ENCODE measurements at regions not wholly inside any gene's neighbourhood (a gene's known extent, or its start where the extent isn't known, plus 50 kb on each side); places are given as distances from the start of the nearest gene placed in this dataset.

DNA sequence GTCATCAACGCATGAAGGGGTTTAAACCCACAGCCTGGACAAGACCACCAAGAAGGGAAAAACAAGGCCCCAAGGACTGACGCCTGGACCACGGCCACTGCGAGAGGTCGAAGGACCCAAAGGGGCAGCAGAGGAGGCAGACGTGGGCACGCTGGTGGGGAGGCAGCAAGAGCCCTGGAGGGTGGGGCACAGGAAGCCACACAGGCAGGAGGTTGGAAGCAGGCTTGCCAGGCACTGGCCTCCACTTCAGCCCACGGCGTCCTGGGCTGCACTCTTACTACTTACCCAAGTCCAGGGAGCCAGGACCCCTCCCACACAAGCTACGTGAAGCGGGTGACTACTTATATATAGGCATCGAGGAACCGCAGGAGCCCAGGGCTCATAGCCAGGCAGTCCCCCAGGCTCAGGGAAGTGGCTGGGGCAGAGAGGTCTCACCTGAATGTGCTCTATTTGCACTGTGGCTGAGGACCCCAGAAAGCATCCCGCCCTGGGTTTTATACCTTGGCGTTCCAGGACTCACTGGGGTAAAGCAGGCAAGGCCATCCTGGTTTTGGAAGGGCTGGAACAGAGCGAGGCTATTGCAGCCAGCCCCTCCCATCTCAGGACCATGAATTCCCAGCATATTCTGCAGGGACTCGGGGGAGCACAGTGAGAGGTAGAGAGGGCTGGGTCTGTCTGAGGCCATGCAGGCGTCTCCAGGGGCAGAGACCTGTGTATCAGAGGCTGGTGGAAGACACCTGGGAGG, 113.8 kb upstream of the AFDN start:
- no peak overlapping the region for H3K27ac ChIP-seq (ENCODE audit: control insufficient read depth, insufficient read depth, low read length)
- no peaks in the 10 kb centered on the region for H4K20me1 ChIP-seq (ENCODE audit: control insufficient read depth, extremely low read depth, insufficient read depth, low read length)
- dilution Hi-C loops (cut with MboI; ENCODE audit: extremely low pct_ligation_motif_present, low sequenced_read_pairs) = no loop called here
- no peaks in the 10 kb centered on the region for H3K36me3 ChIP-seq (ENCODE audit: control insufficient read depth in 2 of 2, extremely low read depth in 1 of 2, insufficient read depth in 2 of 2, low read length in 2 of 2)
- no peaks in the 10 kb centered on the region for H3K9me1 ChIP-seq (ENCODE audit: control insufficient read depth, extremely low read depth, insufficient read depth, low read length)
- no peak for TF ChIP-seq EZH2 (IDR thresholded peaks at IDR 0.05; ENCODE audit: low read length)
- TF ChIP-seq, protein P1, sequence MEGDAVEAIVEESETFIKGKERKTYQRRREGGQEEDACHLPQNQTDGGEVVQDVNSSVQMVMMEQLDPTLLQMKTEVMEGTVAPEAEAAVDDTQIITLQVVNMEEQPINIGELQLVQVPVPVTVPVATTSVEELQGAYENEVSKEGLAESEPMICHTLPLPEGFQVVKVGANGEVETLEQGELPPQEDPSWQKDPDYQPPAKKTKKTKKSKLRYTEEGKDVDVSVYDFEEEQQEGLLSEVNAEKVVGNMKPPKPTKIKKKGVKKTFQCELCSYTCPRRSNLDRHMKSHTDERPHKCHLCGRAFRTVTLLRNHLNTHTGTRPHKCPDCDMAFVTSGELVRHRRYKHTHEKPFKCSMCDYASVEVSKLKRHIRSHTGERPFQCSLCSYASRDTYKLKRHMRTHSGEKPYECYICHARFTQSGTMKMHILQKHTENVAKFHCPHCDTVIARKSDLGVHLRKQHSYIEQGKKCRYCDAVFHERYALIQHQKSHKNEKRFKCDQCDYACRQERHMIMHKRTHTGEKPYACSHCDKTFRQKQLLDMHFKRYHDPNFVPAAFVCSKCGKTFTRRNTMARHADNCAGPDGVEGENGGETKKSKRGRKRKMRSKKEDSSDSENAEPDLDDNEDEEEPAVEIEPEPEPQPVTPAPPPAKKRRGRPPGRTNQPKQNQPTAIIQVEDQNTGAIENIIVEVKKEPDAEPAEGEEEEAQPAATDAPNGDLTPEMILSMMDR (optimal IDR thresholded peaks at IDR 0.05 in 1 of 3, IDR thresholded peaks at IDR 0.05 in 1 of 3, conservative IDR thresholded peaks at IDR 0.05 in 1 of 3; ENCODE audit: extremely low read depth in 1 of 3, insufficient read depth in 2 of 3, low read length in 3 of 3) = no peak
- DNase-seq (ENCODE audit: low read depth, low spot score) (no peak), FAIRE-seq (no peak)
- H3K4me2 ChIP-seq (ENCODE audit: control insufficient read depth, extremely low read depth, insufficient read depth, low read depth, low read length) = no peak overlapping the region
- no peak overlapping the region for H3K9ac ChIP-seq (ENCODE audit: control insufficient read depth, extremely low read depth, insufficient read depth, low read length)
- H2AFZ ChIP-seq (ENCODE audit: control insufficient read depth, low read length) = no peak overlapping the region
- H3K4me3 ChIP-seq (ENCODE audit: control insufficient read depth in 2 of 3, extremely low read depth in 1 of 3, insufficient read depth in 2 of 3, low read depth in 1 of 3, low read length in 3 of 3) = no peak overlapping the region
- H3K27me3 ChIP-seq (ENCODE audit: control insufficient read depth, extremely low read depth, insufficient read depth, low read length) = no peaks in the 10 kb centered on the region
- H3K4me1 ChIP-seq (ENCODE audit: control insufficient read depth, extremely low read depth, insufficient read depth, low read length) = no peaks in the 10 kb centered on the region
- H3K9me3 ChIP-seq (ENCODE audit: control insufficient read depth, low read depth, low read length) = no peaks in the 10 kb centered on the region
- H3K79me2 ChIP-seq (ENCODE audit: control insufficient read depth, insufficient read depth, low read length) = no peaks in the 10 kb centered on the region

DNA sequence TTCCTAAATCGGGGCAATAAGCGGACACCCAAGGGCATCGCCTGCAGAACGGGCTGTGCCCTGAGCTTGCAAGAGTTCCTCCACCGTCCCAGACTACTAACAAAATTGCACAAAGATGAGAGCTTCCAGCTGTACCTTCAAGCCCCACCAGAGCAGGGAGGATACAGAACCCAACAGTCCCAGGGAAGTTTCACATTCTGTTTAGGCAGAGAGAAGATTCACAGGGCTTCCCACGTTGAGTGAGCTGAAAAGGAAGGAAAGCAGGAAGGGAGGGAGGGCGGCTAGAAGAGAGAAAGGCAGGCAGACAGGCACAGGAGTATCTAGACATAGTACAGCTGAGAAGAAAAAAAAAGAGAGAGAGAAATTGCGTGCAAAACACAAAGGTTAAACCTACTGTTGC, 112.6 kb upstream of the AFDN start:
- no peak overlapping the region for H3K4me3 ChIP-seq (ENCODE audit: control insufficient read depth in 2 of 3, extremely low read depth in 1 of 3, insufficient read depth in 2 of 3, low read depth in 1 of 3, low read length in 3 of 3)
- TF ChIP-seq EZH2 (IDR thresholded peaks at IDR 0.05; ENCODE audit: low read length) = no peak
- TF ChIP-seq, protein P1 (optimal IDR thresholded peaks at IDR 0.05 in 1 of 3, IDR thresholded peaks at IDR 0.05 in 1 of 3, conservative IDR thresholded peaks at IDR 0.05 in 1 of 3; ENCODE audit: extremely low read depth in 1 of 3, insufficient read depth in 2 of 3, low read length in 3 of 3) = no peak
- H4K20me1 ChIP-seq (ENCODE audit: control insufficient read depth, extremely low read depth, insufficient read depth, low read length) = no peaks in the 10 kb centered on the region
- H3K79me2 ChIP-seq (ENCODE audit: control insufficient read depth, insufficient read depth, low read length) = no peaks in the 10 kb centered on the region
- no peaks in the 10 kb centered on the region for H3K9me3 ChIP-seq (ENCODE audit: control insufficient read depth, low read depth, low read length)
- no peaks in the 10 kb centered on the region for H3K4me1 ChIP-seq (ENCODE audit: control insufficient read depth, extremely low read depth, insufficient read depth, low read length)
- no peak overlapping the region for H3K4me2 ChIP-seq (ENCODE audit: control insufficient read depth, extremely low read depth, insufficient read depth, low read depth, low read length)
- no peak overlapping the region for H3K9ac ChIP-seq (ENCODE audit: control insufficient read depth, extremely low read depth, insufficient read depth, low read length)
- dilution Hi-C loops (cut with MboI; ENCODE audit: extremely low pct_ligation_motif_present, low sequenced_read_pairs) = no loop called here
- no peak for DNase-seq (ENCODE audit: low read depth, low spot score)
- FAIRE-seq = no peak
- H3K27me3 ChIP-seq (ENCODE audit: control insufficient read depth, extremely low read depth, insufficient read depth, low read length) = no peaks in the 10 kb centered on the region
- no peaks in the 10 kb centered on the region for H3K36me3 ChIP-seq (ENCODE audit: control insufficient read depth in 2 of 2, extremely low read depth in 1 of 2, insufficient read depth in 2 of 2, low read length in 2 of 2)
- no peak overlapping the region for H3K27ac ChIP-seq (ENCODE audit: control insufficient read depth, insufficient read depth, low read length)
- H2AFZ ChIP-seq (ENCODE audit: control insufficient read depth, low read length) = no peak overlapping the region
- no peaks in the 10 kb centered on the region for H3K9me1 ChIP-seq (ENCODE audit: control insufficient read depth, extremely low read depth, insufficient read depth, low read length)

All from keratinocyte (primary cell).